HEK293T (cell line): ENCODE measurements at regions not wholly inside any gene's neighbourhood (a gene's known extent, or its start where the extent isn't known, plus 50 kb on each side); places are given as distances from the start of the nearest gene placed in this dataset.

Experiments
- ARNT ChIP-seq: fragments of 450-650 bp; IDR thresholded peaks from 2 replicates; pipeline ENCODE4 v1.6.1; 2017; ENCODE audit warnings: mild to moderate bottlenecking
- BHLHE40 ChIP-seq: fragments of 450-650 bp; IDR thresholded peaks from 2 replicates; pipeline ENCODE4 v1.6.1; 2016; ENCODE audit warnings: mild to moderate bottlenecking, moderate library complexity, borderline replicate concordance
- CTBP1 ChIP-seq: fragments of 450-650 bp; IDR thresholded peaks from 2 replicates; pipeline ENCODE4 v1.6.1; 2016; ENCODE audit warnings: borderline replicate concordance
- ELF4 ChIP-seq: fragments of 450-650 bp; IDR thresholded peaks from 2 replicates; pipeline ENCODE4 v1.6.1; 2017; ENCODE audit warnings: antibody characterized with exemption
- FOXA1 ChIP-seq: fragments of 450-650 bp; IDR thresholded peaks from 2 replicates; pipeline ENCODE4 v1.6.1; 2016; ENCODE audit warnings: mild to moderate bottlenecking
- FOXM1 ChIP-seq: fragments of 450-650 bp; IDR thresholded peaks from 2 replicates; pipeline ENCODE4 v1.6.1; 2017; ENCODE audit warnings: mild to moderate bottlenecking, borderline replicate concordance
- HDGF ChIP-seq: fragments of 450-650 bp; IDR thresholded peaks from 2 replicates; pipeline ENCODE4 v1.6.1; 2017; ENCODE audit warnings: antibody characterized with exemption, borderline replicate concordance
- L3MBTL2 ChIP-seq: fragments of 450-650 bp; conservative IDR thresholded peaks from 2 replicates; pipeline ENCODE4 v1.6.1; 2016; ENCODE audit warnings: mild to moderate bottlenecking
- NFRKB ChIP-seq: fragments of 450-650 bp; IDR thresholded peaks from 2 replicates; pipeline ENCODE4 v1.6.1; 2016; ENCODE audit warnings: mild to moderate bottlenecking, moderate library complexity
- PKNOX1 ChIP-seq: fragments of 450-650 bp; IDR thresholded peaks from 2 replicates; pipeline ENCODE4 v1.6.1; 2016
- SP1 ChIP-seq: fragments of 450-650 bp; IDR thresholded peaks from 2 replicates; pipeline ENCODE4 v1.6.1; 2017
- SUZ12 ChIP-seq: fragments of 450-650 bp; IDR thresholded peaks from 2 replicates; pipeline ENCODE4 v1.6.1; 2016; ENCODE audit warnings: mild to moderate bottlenecking

GRCh38 chr7:89760690-89761089 lies 393.6 kb upstream of the STEAP1 start:
- no peak for TF ChIP-seq SUZ12
- no peak for TF ChIP-seq FOXM1
- TF ChIP-seq ELF4 = no peak
- no peak for TF ChIP-seq SP1
- no peak for TF ChIP-seq FOXA1
- no peak for TF ChIP-seq ARNT
- TF ChIP-seq PKNOX1 = no peak
- TF ChIP-seq L3MBTL2 = no peak
- no peak for TF ChIP-seq NFRKB
- no peak for TF ChIP-seq HDGF
- TF ChIP-seq BHLHE40 = no peak
- TF ChIP-seq CTBP1 = no peak
